Right renal pelvis (tissue), 4 donors: ENCODE measurements at regions not wholly inside any gene's neighbourhood (a gene's known extent, or its start where the extent isn't known, plus 50 kb on each side); places are given as distances from the start of the nearest gene placed in this dataset.
"Not testable (repeated sequence)": the region's sequence is repeated elsewhere in the genome, so short reads cannot be mapped to it uniquely, and the experiment has no call there.

Experiments
- DNase-seq, 4 donors: peaks; one replicate each; pipeline ENCODE4 v3.0.0-alpha.2; 2013; ENCODE audit warnings: low read depth in 4 of 4, low spot score in 3 of 4, missing footprints in 1 of 4

GRCh38 chr7:128561116-128561722 is 84.7 kb downstream of the METTL2B start:
- not testable (repeated sequence) for DNase-seq

GRCh38 chr7:128562795-128563194 is 86.2 kb downstream of the METTL2B start:
- DNase-seq, result not testable (repeated sequence)

GRCh38 chr7:128564123-128564700 is 87.7 kb downstream of the METTL2B start:
- not testable (repeated sequence) for DNase-seq

- not testable (repeated sequence) for DNase-seq
Measured at GRCh38 chr7:128564932-128565864, 88.7 kb downstream of the METTL2B start.

- not testable (repeated sequence) for DNase-seq
Measured at GRCh38 chr7:128575277-128575676, 96.8 kb upstream of the GARIN1A start.

GRCh38 chr7:128576953-128577352 is 95.1 kb upstream of the GARIN1A start:
- DNase-seq, result not testable (repeated sequence)

GRCh38 chr7:128579843-128580242 is 92.2 kb upstream of the GARIN1A start:
- DNase-seq, result not testable (repeated sequence)

GRCh38 chr7:128581100-128581499 is 91.0 kb upstream of the GARIN1A start:
- not testable (repeated sequence) for DNase-seq

GRCh38 chr7:128581825-128582561 is 90.1 kb upstream of the GARIN1A start:
- DNase-seq, result not testable (repeated sequence)

- DNase-seq, result not testable (repeated sequence)
Measured at GRCh38 chr7:128586715-128587114, 85.4 kb upstream of the GARIN1A start.

- no peak for DNase-seq
Measured at GRCh38 chr7:128591705-128592104, 80.4 kb upstream of the GARIN1A start.

GRCh38 chr7:128592209-128592608 is 79.9 kb upstream of the GARIN1A start:
- not testable (repeated sequence) for DNase-seq

- not testable (repeated sequence) for DNase-seq
Measured at GRCh38 chr7:128594061-128594460, 78.0 kb upstream of the GARIN1A start.

GRCh38 chr7:128596336-128597128 is 75.6 kb upstream of the GARIN1A start:
- not testable (repeated sequence) for DNase-seq

GRCh38 chr7:128598946-128599345 is 73.1 kb upstream of the GARIN1A start:
- not testable (repeated sequence) for DNase-seq

- peak in 1 of 4 donors; percentile 5 for DNase-seq
Measured at GRCh38 chr7:128608678-128609421, 63.2 kb upstream of the GARIN1A start.

- DNase-seq, result not testable (repeated sequence)
Measured at GRCh38 chr7:128613366-128613765, 58.7 kb upstream of the GARIN1A start.

- DNase-seq, result not testable (repeated sequence)
Measured at GRCh38 chr7:128614812-128615211, 57.3 kb upstream of the GARIN1A start.

GRCh38 chr7:128616799-128617198 is 55.3 kb upstream of the GARIN1A start:
- DNase-seq, result not testable (repeated sequence)
